Gastrocnemius medialis (tissue), 4 donors: ENCODE measurements at regions not wholly inside any gene's neighbourhood (a gene's known extent, or its start where the extent isn't known, plus 50 kb on each side); places are given as distances from the start of the nearest gene placed in this dataset.

Experiments
- CTCF ChIP-seq, 5 experiments: fragments of 450-650 bp in 3 of 5; fragments of 200-600 bp in 2 of 5; sonication (generic) in 2 of 5; IDR thresholded peaks in 4 of 5; conservative IDR thresholded peaks in 1 of 5; 1 replicate in 4 of 5; 2 replicates in 1 of 5; pipeline ENCODE4 v1.5.1; 2016 to 2019; ENCODE audit warnings: antibody characterized with exemption in 5 of 5, mild to moderate bottlenecking in 3 of 5, moderate library complexity in 3 of 5
- POLR2A ChIP-seq, 2 donors: fragments of 450-650 bp; IDR thresholded peaks; one replicate each; pipeline ENCODE4 v1.6.1; 2017; ENCODE audit warnings: antibody characterized with exemption in 2 of 2, mild to moderate bottlenecking in 2 of 2, moderate library complexity in 2 of 2

DNA sequence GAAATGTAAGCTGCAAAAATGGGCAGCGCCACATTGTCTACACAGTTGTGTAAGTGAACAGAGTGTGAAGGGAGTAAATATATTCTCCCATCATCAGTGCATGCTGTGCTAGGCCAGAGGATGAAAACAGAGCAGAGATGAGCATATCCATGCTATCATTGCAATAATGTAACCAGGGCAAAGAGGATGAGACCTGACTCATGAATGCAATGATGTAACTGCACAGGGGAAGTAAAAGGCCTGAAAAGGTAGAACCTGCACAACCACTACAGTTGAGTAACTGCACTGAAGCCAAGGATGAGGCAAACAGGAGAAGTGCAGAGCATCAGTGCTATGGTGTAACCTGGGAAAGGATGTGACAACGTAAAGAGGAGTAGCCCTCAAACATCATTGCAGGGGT lies 220.4 kb upstream of the FAM47C start:
- TF ChIP-seq CTCF (IDR thresholded peaks at IDR 0.05 in 4 of 5, conservative IDR thresholded peaks at IDR 0.05 in 1 of 5) (no peak), POLR2A (IDR thresholded peaks at IDR 0.05) (no peak)
